Sigmoid colon (tissue), 4 donors: ENCODE measurements at regions not wholly inside any gene's neighbourhood (a gene's known extent, or its start where the extent isn't known, plus 50 kb on each side); places are given as distances from the start of the nearest gene placed in this dataset.

ENCODE experiments used
- EP300 ChIP-seq, 4 donors: sonication (generic); formaldehyde crosslinking; IDR thresholded peaks; one replicate each; pipeline ENCODE4 v1.6.1; 2017; ENCODE audit warnings: antibody characterized with exemption in 4 of 4
- POLR2A ChIP-seq, 2 donors: fragments of 450-650 bp; IDR thresholded peaks; one replicate each; pipeline ENCODE4 v1.6.1; 2016; ENCODE audit warnings: antibody characterized with exemption in 2 of 2, mild to moderate bottlenecking in 2 of 2, moderate library complexity in 2 of 2
- TF ChIP-seq, protein P1 (sequence below), 4 experiments: fragments of 450-650 bp in 3 of 4; fragments of 200-600 bp in 1 of 4; IDR thresholded peaks; one replicate each; pipeline ENCODE4 v1.5.1; 2016 to 2019; ENCODE audit warnings: antibody characterized with exemption in 4 of 4, mild to moderate bottlenecking in 3 of 4, moderate library complexity in 2 of 4

DNA sequence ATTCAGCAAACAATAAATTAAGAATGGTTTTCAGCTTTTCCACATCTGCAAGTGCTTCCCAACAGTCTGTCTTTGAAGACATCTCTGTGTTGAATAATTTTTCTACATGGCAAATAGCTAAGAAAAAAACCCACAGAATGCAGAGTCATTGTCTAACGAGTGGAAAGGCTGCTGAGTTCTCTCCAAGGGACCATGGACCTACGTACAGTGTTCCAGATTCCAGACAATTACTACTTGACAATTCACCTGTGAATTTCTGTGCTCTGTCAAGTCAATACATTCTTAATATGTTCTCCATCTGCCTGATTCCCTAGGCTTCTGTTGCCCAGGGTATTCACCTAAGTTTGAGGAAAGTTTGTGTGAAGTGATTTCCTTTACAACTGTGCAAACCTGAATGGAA, 83.8 kb upstream of the CA10 start:
- no peak for TF ChIP-seq POLR2A (IDR thresholded peaks at IDR 0.05)
- TF ChIP-seq, protein P1, sequence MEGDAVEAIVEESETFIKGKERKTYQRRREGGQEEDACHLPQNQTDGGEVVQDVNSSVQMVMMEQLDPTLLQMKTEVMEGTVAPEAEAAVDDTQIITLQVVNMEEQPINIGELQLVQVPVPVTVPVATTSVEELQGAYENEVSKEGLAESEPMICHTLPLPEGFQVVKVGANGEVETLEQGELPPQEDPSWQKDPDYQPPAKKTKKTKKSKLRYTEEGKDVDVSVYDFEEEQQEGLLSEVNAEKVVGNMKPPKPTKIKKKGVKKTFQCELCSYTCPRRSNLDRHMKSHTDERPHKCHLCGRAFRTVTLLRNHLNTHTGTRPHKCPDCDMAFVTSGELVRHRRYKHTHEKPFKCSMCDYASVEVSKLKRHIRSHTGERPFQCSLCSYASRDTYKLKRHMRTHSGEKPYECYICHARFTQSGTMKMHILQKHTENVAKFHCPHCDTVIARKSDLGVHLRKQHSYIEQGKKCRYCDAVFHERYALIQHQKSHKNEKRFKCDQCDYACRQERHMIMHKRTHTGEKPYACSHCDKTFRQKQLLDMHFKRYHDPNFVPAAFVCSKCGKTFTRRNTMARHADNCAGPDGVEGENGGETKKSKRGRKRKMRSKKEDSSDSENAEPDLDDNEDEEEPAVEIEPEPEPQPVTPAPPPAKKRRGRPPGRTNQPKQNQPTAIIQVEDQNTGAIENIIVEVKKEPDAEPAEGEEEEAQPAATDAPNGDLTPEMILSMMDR (IDR thresholded peaks at IDR 0.05), result no peak
- TF ChIP-seq EP300 (IDR thresholded peaks at IDR 0.05), result no peak
